GM18951 (cell line): ENCODE measurements at regions not wholly inside any gene's neighbourhood (a gene's known extent, or its start where the extent isn't known, plus 50 kb on each side); places are given as distances from the start of the nearest gene placed in this dataset.

ENCODE experiments used
- POLR2A ChIP-seq: IDR thresholded peaks from 4 replicates; pipeline ENCODE4 v1.6.1; 2011; ENCODE audit warnings: mild to moderate bottlenecking; ENCODE audit not compliant: insufficient read length, insufficient read depth; ENCODE audit errors: extremely low read depth
- in situ Hi-C: fragments of 300-500 bp; cut with MboI; formaldehyde crosslinking; loops from one replicate; pipeline ENCODE4 v1.12.0; 2022; ENCODE audit warnings: low sequenced_read_pairs, mixed read lengths, inconsistent platforms; ENCODE audit not compliant: unreplicated experiment

DNA sequence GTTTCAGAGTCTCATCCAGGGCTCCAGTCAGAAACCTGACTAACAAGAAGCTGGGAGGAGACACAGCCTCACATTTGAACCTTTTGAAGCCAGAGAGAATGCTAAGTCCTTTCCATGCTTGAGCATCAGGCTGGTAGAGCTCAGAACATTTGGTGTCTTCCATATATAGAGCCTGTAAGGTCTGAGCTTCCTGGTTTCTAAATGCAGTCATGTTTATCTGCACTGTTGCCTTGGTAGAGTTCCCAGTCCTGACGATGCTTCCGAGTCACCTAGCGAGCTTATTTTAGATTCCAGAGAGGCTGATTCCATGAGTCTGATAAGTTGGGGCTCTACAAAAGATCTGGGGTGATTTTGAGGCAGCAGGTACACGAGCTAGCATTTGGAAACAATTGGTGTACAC, 68.4 kb upstream of the SORL1 start:
- TF ChIP-seq POLR2A, result no peak
- in situ Hi-C loops, result no loop called here

DNA sequence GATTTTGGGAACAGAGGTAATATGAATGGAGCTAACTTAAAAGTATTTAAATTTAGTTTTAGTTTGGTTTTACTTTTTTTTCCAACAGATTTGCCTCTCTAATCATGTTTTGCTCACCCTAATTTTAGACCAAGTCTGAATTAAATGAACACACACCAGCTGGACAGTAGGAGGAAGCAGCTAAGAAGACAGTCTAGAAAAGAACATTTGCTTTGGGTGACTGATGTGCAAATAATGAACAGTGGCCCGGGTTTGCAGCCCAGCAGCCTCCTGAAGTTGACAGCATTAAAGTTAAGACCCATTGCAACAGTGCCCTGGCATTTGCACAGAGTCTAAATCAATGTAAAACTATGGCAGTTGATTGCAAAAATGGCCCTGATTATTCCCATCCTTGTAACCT, 66.4 kb upstream of the SORL1 start:
- TF ChIP-seq POLR2A, result no peak
- in situ Hi-C loops, result no loop called here
